GM18517 (cell line): ENCODE measurements at regions not wholly inside any gene's neighbourhood (a gene's known extent, or its start where the extent isn't known, plus 50 kb on each side); places are given as distances from the start of the nearest gene placed in this dataset.
A peak's percentile ranks its signal among the peaks of the same experiment; 100 is the strongest.
"Not testable (repeated sequence)": the region's sequence is repeated elsewhere in the genome, so short reads cannot be mapped to it uniquely, and the experiment has no call there.

Experiments
- ATAC-seq: cut with Tn5 transposase; IDR thresholded peaks from one replicate; pipeline ENCODE4 v1.9.1; 2021; ENCODE audit warnings: mild to moderate bottlenecking, moderate library complexity; ENCODE audit not compliant: unreplicated experiment

DNA sequence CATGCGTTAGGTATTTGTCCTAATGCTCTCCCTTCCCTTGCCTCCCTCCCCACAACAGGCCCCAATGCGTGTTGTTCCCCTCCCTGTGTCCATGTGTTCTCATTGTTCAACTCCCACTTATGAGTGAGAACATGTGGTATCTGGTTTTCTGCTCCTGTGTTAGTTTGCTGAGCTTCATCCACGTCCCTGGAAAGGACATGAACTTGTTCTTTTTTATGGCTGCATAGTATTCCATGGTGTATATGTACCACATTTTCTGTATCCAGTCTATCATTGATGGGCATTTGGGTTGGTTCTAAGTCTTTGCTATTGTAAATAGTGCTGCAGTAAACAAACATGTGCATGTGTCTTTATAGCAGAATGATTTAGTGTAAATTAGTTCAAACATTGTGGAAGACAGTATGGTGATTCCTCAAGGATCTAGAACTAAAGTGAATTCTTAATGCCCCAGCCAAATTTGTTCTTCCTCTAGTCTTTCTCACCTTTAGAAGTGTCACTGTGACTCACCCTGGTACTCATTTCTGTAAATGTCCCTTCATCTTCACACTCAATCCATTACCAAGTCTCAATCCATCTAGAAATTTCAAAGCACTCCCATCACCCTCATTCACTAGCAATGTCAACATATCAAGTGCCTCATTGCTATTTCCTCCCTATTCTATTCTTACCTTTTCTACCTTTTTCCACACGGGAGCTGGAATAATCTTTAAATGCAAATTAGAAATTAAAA lies 123.9 kb downstream of the MREG start:
- ATAC-seq, result not testable (repeated sequence)

DNA sequence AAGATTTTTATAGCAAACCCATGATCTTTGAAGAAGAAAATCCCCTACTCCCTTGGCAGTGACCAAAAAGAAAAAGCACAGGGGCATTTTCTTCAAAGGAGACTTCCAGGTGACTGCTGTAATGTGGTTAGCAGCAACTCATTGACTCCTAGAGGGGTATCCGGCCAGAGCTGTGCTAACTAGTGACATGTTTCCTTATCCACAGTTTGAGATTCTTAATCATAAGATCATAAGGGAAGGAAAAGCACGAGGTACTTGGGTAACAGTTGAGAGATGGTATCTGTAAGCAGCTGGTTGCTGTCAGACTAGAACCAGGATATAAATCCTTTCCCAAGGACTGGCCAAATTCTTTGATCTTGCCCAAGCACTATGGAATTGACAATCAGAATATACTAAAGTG lies 124.7 kb downstream of the MREG start:
- ATAC-seq, result no peak

DNA sequence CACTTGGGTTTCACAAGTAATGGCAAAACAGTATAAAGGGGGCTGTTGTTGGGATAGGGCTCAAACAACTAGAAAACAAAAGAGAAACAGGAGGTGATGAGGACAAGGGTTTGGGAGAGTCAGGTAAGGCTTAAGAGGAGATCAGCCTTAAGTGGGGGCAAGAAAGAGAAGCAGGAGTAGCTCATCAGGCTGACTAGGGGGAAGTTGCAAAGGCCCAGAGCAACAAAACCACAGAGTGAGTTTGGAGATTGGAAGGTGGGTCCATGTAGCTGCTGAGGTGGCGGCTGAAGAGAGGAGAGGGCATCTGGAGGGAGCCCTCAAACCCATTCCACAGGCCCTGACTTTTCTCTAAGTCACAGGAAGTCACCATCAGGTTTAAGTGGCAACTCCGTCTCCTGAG lies 126.0 kb downstream of the MREG start:
- ATAC-seq, result no peak

- no peak for ATAC-seq
Measured at GRCh38 chr2:215886022-215886421, 127.3 kb downstream of the MREG start.

DNA sequence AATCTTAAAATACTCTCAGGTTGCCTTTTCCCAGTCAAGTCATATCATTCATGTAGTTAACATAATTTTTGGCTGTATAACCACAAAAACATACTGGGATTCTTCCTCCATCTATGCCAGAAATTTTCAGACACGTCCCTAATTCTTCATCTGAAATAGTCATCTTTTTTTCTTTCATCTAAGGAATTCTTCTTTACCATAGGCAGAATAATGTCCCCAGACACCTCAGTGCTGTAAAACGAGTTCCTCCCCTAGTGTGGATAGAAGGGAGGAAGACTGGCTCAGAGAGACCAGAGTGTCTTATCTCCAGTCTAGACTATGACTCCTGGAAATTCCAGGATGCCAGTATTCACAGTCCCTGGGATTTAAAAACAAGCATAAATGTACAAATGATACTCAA lies 127.8 kb downstream of the MREG start:
- ATAC-seq, result no peak

GRCh38 chr2:215884451-215885087 lies 128.8 kb downstream of the MREG start:
- no peak for ATAC-seq

DNA sequence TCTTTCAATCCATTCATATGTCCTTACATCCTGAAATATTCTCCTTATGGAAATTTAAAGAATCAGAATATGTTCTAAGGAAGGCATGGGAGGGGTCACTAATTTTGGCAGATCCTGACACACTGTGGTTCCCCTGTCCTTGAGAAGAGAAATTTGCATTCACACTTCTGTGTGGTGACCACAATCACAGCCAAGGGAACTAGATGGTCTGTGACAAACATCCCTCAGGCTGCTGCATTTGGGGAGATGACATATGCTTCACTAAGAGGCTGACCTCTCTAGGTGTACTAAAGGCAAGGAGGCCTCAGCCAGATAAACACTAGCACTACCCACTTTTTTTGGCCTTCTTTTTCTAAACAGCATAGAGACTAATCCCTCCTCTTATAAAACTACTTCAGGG lies 129.6 kb downstream of the MREG start:
- ATAC-seq, result peak; percentile 69

GRCh38 chr2:215882689-215883088 lies 130.7 kb downstream of the MREG start:
- ATAC-seq, result no peak

GRCh38 chr2:215881582-215881981 lies 131.8 kb downstream of the MREG start:
- no peak for ATAC-seq

- peak; percentile 74 for ATAC-seq
Measured at GRCh38 chr2:215880970-215881369, 132.4 kb downstream of the MREG start.

DNA sequence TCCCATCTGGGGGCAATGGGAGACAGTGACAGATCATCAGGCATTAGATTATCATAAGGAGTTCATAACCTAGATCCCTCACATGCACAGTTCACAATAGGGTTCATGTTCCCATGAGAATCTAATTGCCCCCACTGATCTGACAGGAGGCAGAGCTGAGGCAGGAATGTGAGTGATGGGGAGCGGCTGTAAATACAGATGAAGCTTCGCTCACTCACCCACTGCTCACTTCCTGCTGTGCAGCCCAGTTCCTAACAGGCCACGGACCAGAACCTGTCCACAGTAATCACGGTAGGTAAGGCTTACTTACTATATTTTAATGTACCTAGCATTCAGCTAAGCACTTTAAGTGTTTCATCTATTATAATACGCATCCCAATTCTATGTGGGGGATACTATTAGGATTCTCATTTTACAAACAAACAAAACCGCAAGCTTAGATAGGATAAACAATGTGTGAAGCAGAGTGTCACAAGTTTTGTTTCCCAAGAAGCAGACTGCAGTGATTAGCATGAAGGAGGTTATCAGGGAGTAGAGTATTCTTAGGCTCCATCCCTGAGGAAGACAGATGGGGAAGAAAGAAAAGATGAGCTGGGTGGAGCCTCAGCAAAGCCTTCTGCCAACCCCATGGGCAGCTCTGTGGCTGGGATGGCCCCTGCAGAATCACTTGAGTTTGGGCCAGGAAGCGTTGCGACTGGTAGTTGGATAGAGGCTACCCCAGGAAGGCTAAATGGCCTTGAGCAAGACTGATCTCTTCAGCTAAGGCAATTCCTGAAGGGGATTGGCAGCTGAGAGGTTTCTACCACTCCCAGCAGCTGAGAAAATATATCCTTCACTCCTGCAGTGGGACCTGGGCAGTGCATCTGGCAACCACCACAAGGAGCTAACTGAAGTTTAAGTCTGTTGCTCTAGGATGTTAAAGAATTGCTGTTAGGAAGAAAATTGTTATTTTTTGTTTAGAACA lies 133.1 kb downstream of the MREG start:
- no peak for ATAC-seq

GRCh38 chr2:215879331-215879730 lies 134.0 kb downstream of the MREG start:
- ATAC-seq, result no peak

DNA sequence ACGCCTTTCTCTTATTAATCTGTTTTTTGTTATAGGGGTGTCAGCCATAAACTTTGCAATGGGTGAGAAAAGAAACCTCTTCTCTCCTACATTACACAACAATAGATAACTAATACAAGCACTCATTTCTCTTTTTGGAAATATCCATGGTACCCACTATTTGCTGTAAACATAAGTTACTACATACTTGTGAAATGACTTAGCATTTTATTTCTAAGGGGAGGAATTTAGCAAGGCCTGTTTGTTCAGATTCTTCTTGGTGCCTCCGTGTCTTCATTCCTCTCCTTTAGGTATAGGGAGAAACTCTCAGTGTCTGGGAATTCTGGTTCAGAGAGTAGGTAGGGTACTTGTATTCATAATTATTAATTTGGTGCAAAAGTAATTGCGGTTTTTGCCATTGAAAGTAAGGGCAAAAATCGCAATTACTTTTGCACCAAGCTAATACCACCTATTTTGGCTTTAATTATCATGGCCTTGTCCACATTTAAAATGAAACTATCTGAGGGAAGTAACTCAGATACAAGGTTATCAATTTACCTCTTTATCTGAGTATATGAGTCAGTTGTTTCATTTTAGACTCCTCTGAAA lies 134.8 kb downstream of the MREG start:
- ATAC-seq, result no peak

GRCh38 chr2:215876937-215877238 lies 136.5 kb downstream of the MREG start:
- no peak for ATAC-seq

DNA sequence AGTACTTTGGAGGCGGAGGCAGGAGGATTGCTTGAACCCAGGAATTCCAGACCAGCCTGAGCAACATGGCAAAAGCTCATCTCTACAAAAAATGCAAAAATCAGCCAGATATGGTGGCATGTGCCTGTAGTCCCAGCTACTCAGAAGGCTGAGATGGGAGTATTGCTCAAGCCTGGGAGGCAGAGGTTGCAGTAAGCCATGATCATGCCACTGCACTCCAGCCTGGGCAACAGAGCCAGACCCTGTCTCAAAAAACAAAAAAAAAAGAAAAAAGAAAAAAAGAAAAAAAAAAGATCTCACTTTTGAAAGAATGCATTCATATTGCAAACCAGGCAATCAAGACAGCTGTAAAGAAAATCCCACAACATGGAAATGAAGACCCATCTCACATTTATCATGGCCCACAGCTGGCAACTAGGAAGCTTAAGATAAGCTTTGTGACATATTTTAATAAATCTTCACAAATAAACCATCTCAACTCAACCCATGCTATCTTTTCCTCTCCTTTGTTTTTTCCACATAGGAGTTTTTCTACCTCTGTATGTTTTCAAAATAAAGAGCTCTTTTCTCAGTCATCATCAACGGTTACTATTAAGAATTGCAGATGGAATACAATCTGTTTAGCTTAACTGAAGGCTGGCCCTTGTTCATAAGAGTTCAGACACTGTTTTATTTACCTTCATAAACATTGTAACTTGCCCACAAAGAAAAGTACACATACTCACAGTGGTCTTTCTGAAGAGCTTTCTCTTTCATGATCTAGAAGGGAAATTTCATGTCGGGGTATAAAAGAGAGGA lies 137.0 kb downstream of the MREG start:
- ATAC-seq, result no peak

- no peak for ATAC-seq
Measured at GRCh38 chr2:215874418-215874817, 138.9 kb downstream of the MREG start.

GRCh38 chr2:215870986-215871385 lies 142.4 kb downstream of the MREG start:
- no peak for ATAC-seq

GRCh38 chr2:215870088-215870490 lies 143.3 kb downstream of the MREG start:
- ATAC-seq, result no peak

DNA sequence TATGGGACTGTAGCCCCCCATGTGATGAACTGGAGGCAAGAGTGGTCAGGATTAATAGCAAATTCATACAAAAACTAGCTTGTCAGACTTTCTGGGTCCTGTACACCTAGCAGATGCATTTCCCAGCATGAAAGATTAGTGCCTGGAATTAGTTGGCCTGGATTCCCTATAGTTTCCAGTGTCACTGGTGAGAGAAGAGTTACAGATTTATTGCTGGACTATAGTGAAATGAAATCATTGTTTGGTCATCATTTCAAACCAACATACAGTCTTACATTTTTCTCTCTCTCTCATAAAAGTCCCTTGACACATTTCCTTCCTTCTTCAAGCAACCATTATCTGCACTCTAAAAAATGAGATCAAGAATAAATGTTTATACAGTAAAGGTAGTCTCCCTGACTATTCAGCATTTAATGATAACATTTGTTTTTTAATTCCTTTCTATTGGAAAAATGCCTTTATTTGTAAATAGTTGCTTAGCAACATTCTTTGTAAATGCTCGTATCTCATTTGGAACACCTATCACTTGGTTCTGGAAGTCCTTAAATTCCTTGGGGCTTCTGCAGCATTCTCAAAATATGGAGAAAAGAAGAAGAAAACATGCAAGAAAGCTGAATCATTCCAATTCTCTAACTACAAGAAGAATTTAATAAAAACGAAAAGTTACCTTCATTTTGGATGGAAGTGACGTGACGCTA lies 144.4 kb downstream of the MREG start:
- no peak for ATAC-seq

GRCh38 chr2:215866606-215867005 lies 146.7 kb downstream of the MREG start:
- ATAC-seq, result no peak
